ENCODE measurements at regions not wholly inside any gene's neighbourhood (a gene's known extent, or its start where the extent isn't known, plus 50 kb on each side); places are given as distances from the start of the nearest gene placed in this dataset.

GRCh38 chr15:29939404-29939803 lies 117.1 kb upstream of the TJP1 start:
- TF ChIP-seq CTCF (IDR thresholded peaks at IDR 0.05; ENCODE audit: control extremely low read depth, extremely low read depth, low read depth, missing control alignments), result no peak
- ChIA-PET CTCF (no interaction called here), POLR2A (no interaction called here)
- no peak for DNase-seq (ENCODE audit: extremely low spot score)

GRCh38 chr15:29938361-29939335 lies 116.4 kb upstream of the TJP1 start:
- CTCF ChIA-PET, result interaction anchor here (1.3 kb wide), 1 partner anchor 16 kb away, joined by 3 read pairs; no protein-coding TSS in a partner anchor
- POLR2A ChIA-PET, result no interaction called here
- no peak for DNase-seq (ENCODE audit: extremely low spot score)

GRCh38 chr15:29937956-29938355 lies 115.7 kb upstream of the TJP1 start:
- POLR2A ChIA-PET, result no interaction called here
- TF ChIP-seq CTCF (IDR thresholded peaks at IDR 0.05; ENCODE audit: control extremely low read depth, extremely low read depth, low read depth, missing control alignments), result no peak
- CTCF ChIA-PET, result interaction anchor here (1.3 kb wide), 1 partner anchor 17 kb away, joined by 3 read pairs; no protein-coding TSS in a partner anchor
- DNase-seq (ENCODE audit: extremely low spot score), result no peak

More at GRCh38 chr15:29938361-29939335, 116.4 kb upstream of the TJP1 start:
- TF ChIP-seq CTCF (IDR thresholded peaks at IDR 0.05; ENCODE audit: control extremely low read depth, extremely low read depth, low read depth, missing control alignments), result no peak

- TF ChIP-seq CTCF (IDR thresholded peaks at IDR 0.05; ENCODE audit: control extremely low read depth, extremely low read depth, low read depth, missing control alignments), result no peak
- POLR2A ChIA-PET, result no interaction called here
- no peak for DNase-seq (ENCODE audit: extremely low spot score)
- CTCF ChIA-PET, result no interaction called here
These were observed 114.2 kb upstream of the TJP1 start for GRCh38 chr15:29936353-29937049.

GRCh38 chr15:29935296-29936004 lies 113.2 kb upstream of the TJP1 start:
- ChIA-PET CTCF (no interaction called here), POLR2A (no interaction called here)
- DNase-seq (ENCODE audit: extremely low spot score), result no peak
- TF ChIP-seq CTCF (IDR thresholded peaks at IDR 0.05; ENCODE audit: control extremely low read depth, extremely low read depth, low read depth, missing control alignments), result peak; percentile 8

- no peak for DNase-seq (ENCODE audit: extremely low spot score)
- POLR2A ChIA-PET, result no interaction called here
- no peak for TF ChIP-seq CTCF (IDR thresholded peaks at IDR 0.05; ENCODE audit: control extremely low read depth, extremely low read depth, low read depth, missing control alignments)
- CTCF ChIA-PET, result interaction anchor here (1.6 kb wide), 1 partner anchor 13 kb away, joined by 5 read pairs; no protein-coding TSS in a partner anchor
These were observed 112.0 kb upstream of the TJP1 start for GRCh38 chr15:29934251-29934650.
